ENCODE measurements at regions not wholly inside any gene's neighbourhood (a gene's known extent, or its start where the extent isn't known, plus 50 kb on each side); places are given as distances from the start of the nearest gene placed in this dataset.

DNA sequence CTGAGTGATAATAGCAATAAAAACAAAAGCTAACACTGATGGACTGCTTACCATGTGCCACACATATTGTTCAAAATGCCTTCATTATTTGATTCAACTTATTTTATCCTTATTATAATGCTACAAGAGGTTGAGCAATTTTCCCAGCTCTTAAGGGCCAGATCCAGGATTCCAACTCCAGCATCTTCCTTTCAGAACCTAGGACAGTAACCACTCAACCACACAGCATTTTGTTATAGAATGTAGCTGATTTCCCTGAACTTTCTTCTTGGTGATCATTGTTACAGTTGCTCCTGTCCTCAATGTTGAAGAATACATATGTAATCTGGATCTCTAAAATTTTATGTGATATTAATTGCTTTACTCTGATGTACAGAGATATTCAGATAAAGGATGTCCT, 341.7 kb downstream of the PIK3C3 start:
- no peak for FAIRE-seq
- TF ChIP-seq, protein P1, sequence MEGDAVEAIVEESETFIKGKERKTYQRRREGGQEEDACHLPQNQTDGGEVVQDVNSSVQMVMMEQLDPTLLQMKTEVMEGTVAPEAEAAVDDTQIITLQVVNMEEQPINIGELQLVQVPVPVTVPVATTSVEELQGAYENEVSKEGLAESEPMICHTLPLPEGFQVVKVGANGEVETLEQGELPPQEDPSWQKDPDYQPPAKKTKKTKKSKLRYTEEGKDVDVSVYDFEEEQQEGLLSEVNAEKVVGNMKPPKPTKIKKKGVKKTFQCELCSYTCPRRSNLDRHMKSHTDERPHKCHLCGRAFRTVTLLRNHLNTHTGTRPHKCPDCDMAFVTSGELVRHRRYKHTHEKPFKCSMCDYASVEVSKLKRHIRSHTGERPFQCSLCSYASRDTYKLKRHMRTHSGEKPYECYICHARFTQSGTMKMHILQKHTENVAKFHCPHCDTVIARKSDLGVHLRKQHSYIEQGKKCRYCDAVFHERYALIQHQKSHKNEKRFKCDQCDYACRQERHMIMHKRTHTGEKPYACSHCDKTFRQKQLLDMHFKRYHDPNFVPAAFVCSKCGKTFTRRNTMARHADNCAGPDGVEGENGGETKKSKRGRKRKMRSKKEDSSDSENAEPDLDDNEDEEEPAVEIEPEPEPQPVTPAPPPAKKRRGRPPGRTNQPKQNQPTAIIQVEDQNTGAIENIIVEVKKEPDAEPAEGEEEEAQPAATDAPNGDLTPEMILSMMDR (IDR thresholded peaks at IDR 0.05; ENCODE audit: borderline replicate concordance, extremely low read depth, insufficient read depth): no peak
- DNase-seq: peak in 1 of 5 donors; percentile 27
- Histone ChIP-seq H3K27ac (ENCODE audit: low read depth in 2 of 2, low read length in 2 of 2) (no peak overlapping the region), H3K27me3 (ENCODE audit: control insufficient read depth, insufficient read depth, low read length) (no peaks in the 10 kb centered on the region), H3K9me3 (ENCODE audit: control insufficient read depth in 2 of 3, insufficient read depth in 1 of 3, low read length in 3 of 3) (no peaks in the 10 kb centered on the region), H3K4me3 (ENCODE audit: low read length in 3 of 3) (no peak overlapping the region), H3K36me3 (ENCODE audit: control insufficient read depth in 2 of 3, insufficient read depth in 3 of 3, low read length in 3 of 3) (no peaks in the 10 kb centered on the region), H3K9ac (ENCODE audit: low read length in 3 of 3) (no peak overlapping the region), H3K4me1 (ENCODE audit: control insufficient read depth in 2 of 3, insufficient read depth in 2 of 3, low read depth in 1 of 3, low read length in 3 of 3) (no peaks in the 10 kb centered on the region)
- intact Hi-C loops (cut with DNase I): loop anchor here (10.0 kb wide), 1 partner anchor 978 kb away; the partner anchor contains the start of gene SYT4

DNA sequence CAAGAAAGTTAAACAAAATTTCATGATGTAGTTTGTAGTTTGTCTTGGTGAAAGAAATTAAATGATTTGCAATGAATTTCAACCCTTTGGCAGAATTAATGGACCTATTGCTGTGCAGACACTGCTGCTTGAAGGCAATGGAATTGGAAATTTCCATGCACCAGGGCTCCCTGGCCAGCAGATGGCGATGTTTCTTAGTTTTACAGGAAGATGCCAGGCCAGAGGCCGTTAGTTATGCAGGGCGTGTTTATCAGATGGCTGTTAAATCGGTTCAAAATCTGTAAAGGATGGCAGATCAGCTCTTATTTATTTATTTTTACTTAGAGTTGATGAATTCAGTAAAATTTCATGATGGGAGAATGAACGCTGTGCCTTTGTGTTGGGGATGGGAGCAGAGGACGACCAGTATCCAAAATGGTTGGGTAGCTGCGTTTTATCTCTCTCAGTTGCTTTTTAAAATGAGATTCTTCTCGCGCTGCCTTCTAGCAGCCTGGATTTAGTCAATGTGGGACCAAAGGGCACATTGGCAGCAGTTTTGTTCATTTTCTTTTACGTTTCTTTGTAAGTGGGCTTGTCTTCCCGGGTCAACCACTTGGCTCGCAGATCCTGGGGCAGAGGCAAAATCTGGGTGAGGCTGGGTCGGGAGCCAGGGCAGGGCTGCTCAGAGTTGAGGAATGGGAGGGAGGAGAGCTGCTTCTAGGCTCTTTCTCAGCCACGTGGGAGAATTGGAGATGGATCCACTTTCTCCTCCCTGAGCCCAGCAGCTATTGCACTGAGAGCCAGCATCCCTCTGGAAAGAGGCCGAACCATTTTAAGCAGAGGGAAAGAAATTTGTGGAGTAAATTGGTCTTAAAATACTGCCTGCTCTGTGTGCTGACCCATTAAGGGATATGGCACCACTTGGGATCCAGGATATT, 344.0 kb downstream of the PIK3C3 start:
- no peaks in the 10 kb centered on the region for H3K27me3 ChIP-seq (ENCODE audit: control insufficient read depth, insufficient read depth, low read length)
- peak; percentile 94 for FAIRE-seq
- intact Hi-C loops (cut with DNase I): loop anchor here (10.0 kb wide), 1 partner anchor 976 kb away; the partner anchor contains the start of gene SYT4
- H3K27ac ChIP-seq (ENCODE audit: low read depth in 2 of 2, low read length in 2 of 2): no peak overlapping the region
- TF ChIP-seq, protein P1 (IDR thresholded peaks at IDR 0.05; ENCODE audit: borderline replicate concordance, extremely low read depth, insufficient read depth): peak; percentile 91
- H3K4me1 ChIP-seq (ENCODE audit: control insufficient read depth in 2 of 3, insufficient read depth in 2 of 3, low read depth in 1 of 3, low read length in 3 of 3): no peaks in the 10 kb centered on the region
- no peak overlapping the region for H3K9ac ChIP-seq (ENCODE audit: low read length in 3 of 3)
- no peaks in the 10 kb centered on the region for H3K36me3 ChIP-seq (ENCODE audit: control insufficient read depth in 2 of 3, insufficient read depth in 3 of 3, low read length in 3 of 3)
- H3K4me3 ChIP-seq (ENCODE audit: low read length in 3 of 3): peak overlapping the region in 2 of 3 donors; percentile 16 to 35
- peak; percentile 75 to 91 (median 85) for DNase-seq
- H3K9me3 ChIP-seq (ENCODE audit: control insufficient read depth in 2 of 3, insufficient read depth in 1 of 3, low read length in 3 of 3): no peaks in the 10 kb centered on the region

DNA sequence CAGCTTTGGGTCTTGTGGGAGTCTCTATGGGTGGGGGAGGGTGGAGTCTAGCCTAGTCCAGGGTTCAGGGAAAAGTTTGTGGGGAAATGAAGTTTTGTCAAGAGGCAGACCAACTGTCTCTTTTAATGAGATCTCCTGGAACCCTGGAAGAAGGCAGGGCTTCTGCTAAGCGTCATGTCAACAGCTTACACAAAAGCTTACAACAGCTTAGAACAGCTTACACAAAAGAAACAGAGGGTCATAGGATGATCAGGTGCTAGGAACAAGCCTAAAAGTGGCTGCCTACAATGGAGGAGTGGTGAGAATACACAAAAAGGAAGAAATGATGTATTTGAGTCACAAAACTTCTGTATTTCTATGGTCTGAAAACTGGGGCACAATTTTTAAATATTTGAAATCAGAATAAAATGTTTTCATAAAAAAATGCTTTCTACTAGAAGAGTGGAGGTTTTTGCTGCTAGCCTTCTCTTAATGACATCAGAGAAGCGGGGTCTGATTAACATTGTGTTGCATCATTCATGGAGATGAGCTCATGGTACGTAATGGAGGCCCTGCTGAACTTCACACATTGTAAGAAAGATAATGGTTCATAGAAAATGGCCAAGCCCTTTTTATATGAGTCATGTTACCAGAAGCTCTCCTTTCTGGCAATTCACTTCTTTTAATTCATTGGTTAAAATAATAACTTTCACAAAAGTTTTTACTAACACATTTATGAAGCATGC, 351.0 kb downstream of the PIK3C3 start:
- Histone ChIP-seq H3K9me3 (ENCODE audit: control insufficient read depth in 2 of 3, insufficient read depth in 1 of 3, low read length in 3 of 3) (no peaks in the 10 kb centered on the region), H3K4me3 (ENCODE audit: low read length in 3 of 3) (no peak overlapping the region), H3K4me1 (ENCODE audit: control insufficient read depth in 2 of 3, insufficient read depth in 2 of 3, low read depth in 1 of 3, low read length in 3 of 3) (no peaks in the 10 kb centered on the region), H3K36me3 (ENCODE audit: control insufficient read depth in 2 of 3, insufficient read depth in 3 of 3, low read length in 3 of 3) (no peaks in the 10 kb centered on the region), H3K27ac (ENCODE audit: low read depth in 2 of 2, low read length in 2 of 2) (no peak overlapping the region), H3K9ac (ENCODE audit: low read length in 3 of 3) (no peak overlapping the region), H3K27me3 (ENCODE audit: control insufficient read depth, insufficient read depth, low read length) (no peaks in the 10 kb centered on the region)
- DNase-seq (no peak), FAIRE-seq (no peak)
- TF ChIP-seq, protein P1 (IDR thresholded peaks at IDR 0.05; ENCODE audit: borderline replicate concordance, extremely low read depth, insufficient read depth): no peak
- intact Hi-C loops (cut with DNase I): no loop called here
